Stomach (tissue), 4 donors: ENCODE measurements at regions not wholly inside any gene's neighbourhood (a gene's known extent, or its start where the extent isn't known, plus 50 kb on each side); places are given as distances from the start of the nearest gene placed in this dataset.

Source experiments
- POLR2AphosphoS5 ChIP-seq, 3 donors: sonication (generic); formaldehyde crosslinking; IDR thresholded peaks; one replicate each; pipeline ENCODE4 v1.6.1; 2016; ENCODE audit warnings: antibody characterized with exemption in 3 of 3
- TF ChIP-seq, protein P1 (sequence below), 7 experiments: fragments of 450-650 bp in 4 of 7; fragments of 200-600 bp in 3 of 7; sonication (generic) in 3 of 7; IDR thresholded peaks; one replicate each; pipeline ENCODE4 v1.5.1; 2016 to 2019; ENCODE audit warnings: antibody characterized with exemption in 7 of 7, control low read depth in 2 of 7, mild to moderate bottlenecking in 1 of 7

- TF ChIP-seq, protein P1, sequence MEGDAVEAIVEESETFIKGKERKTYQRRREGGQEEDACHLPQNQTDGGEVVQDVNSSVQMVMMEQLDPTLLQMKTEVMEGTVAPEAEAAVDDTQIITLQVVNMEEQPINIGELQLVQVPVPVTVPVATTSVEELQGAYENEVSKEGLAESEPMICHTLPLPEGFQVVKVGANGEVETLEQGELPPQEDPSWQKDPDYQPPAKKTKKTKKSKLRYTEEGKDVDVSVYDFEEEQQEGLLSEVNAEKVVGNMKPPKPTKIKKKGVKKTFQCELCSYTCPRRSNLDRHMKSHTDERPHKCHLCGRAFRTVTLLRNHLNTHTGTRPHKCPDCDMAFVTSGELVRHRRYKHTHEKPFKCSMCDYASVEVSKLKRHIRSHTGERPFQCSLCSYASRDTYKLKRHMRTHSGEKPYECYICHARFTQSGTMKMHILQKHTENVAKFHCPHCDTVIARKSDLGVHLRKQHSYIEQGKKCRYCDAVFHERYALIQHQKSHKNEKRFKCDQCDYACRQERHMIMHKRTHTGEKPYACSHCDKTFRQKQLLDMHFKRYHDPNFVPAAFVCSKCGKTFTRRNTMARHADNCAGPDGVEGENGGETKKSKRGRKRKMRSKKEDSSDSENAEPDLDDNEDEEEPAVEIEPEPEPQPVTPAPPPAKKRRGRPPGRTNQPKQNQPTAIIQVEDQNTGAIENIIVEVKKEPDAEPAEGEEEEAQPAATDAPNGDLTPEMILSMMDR (IDR thresholded peaks at IDR 0.05), result no peak
- no peak for TF ChIP-seq POLR2AphosphoS5 (IDR thresholded peaks at IDR 0.05)
These were observed 180.8 kb downstream of the RASEF start for GRCh38 chr9:82882138-82882537.
